SH-SY5Y (cell line): ENCODE measurements at regions not wholly inside any gene's neighbourhood (a gene's known extent, or its start where the extent isn't known, plus 50 kb on each side); places are given as distances from the start of the nearest gene placed in this dataset.

Experiments
- GATA2 ChIP-seq: IDR thresholded peaks from 2 replicates; pipeline ENCODE4 v1.6.1; 2011; ENCODE audit warnings: mild to moderate bottlenecking, low read depth, low read length
- GATA3 ChIP-seq: IDR thresholded peaks from 2 replicates; pipeline ENCODE4 v1.6.1; 2011; ENCODE audit warnings: low read depth, mild to moderate bottlenecking, low read length, moderate library complexity

- no peak for TF ChIP-seq GATA2
- TF ChIP-seq GATA3, result no peak
These were observed 121.6 kb downstream of the SPP2 start for GRCh38 chr2:234172066-234172465.
